HPDE6-E6E7 (cell line): ENCODE measurements at regions not wholly inside any gene's neighbourhood (a gene's known extent, or its start where the extent isn't known, plus 50 kb on each side); places are given as distances from the start of the nearest gene placed in this dataset.
"Not testable (repeated sequence)": the region's sequence is repeated elsewhere in the genome, so short reads cannot be mapped to it uniquely, and the experiment has no call there.

ENCODE experiments used
- DNase-seq: peaks from one replicate; pipeline ENCODE4 v3.0.0; 2011; ENCODE audit warnings: missing footprints; ENCODE audit errors: extremely low spot score

- DNase-seq, result no peak
Measured at GRCh38 chr12:19666070-19666469, 226.8 kb downstream of the AEBP2 start.

GRCh38 chr12:19669793-19670192 is 230.5 kb downstream of the AEBP2 start:
- DNase-seq, result no peak

- DNase-seq, result no peak
Measured at GRCh38 chr12:19671695-19672094, 232.4 kb downstream of the AEBP2 start.

- DNase-seq, result no peak
Measured at GRCh38 chr12:19674437-19674836, 235.1 kb downstream of the AEBP2 start.

- no peak for DNase-seq
Measured at GRCh38 chr12:19675361-19675760, 236.1 kb downstream of the AEBP2 start.

- DNase-seq, result not testable (repeated sequence)
Measured at GRCh38 chr12:19678501-19678900, 239.2 kb downstream of the AEBP2 start.

- DNase-seq, result no peak
Measured at GRCh38 chr12:19681007-19681406, 241.7 kb downstream of the AEBP2 start.

- DNase-seq, result no peak
Measured at GRCh38 chr12:19683178-19683927, 244.1 kb downstream of the AEBP2 start.

- no peak for DNase-seq
Measured at GRCh38 chr12:19687371-19687770, 248.1 kb downstream of the AEBP2 start.

- no peak for DNase-seq
Measured at GRCh38 chr12:19688532-19688931, 249.2 kb downstream of the AEBP2 start.

GRCh38 chr12:19689226-19689625 is 249.9 kb downstream of the AEBP2 start:
- no peak for DNase-seq

GRCh38 chr12:19689801-19690472 is 250.6 kb downstream of the AEBP2 start:
- DNase-seq, result no peak

- no peak for DNase-seq
Measured at GRCh38 chr12:19692091-19692490, 252.8 kb downstream of the AEBP2 start.

- no peak for DNase-seq
Measured at GRCh38 chr12:19692566-19692965, 253.3 kb downstream of the AEBP2 start.

GRCh38 chr12:19694627-19695026 is 255.3 kb downstream of the AEBP2 start:
- no peak for DNase-seq

- DNase-seq, result no peak
Measured at GRCh38 chr12:19695244-19696098, 256.2 kb downstream of the AEBP2 start.

- no peak for DNase-seq
Measured at GRCh38 chr12:19700969-19701368, 261.7 kb downstream of the AEBP2 start.

GRCh38 chr12:19704966-19705365 is 265.7 kb downstream of the AEBP2 start:
- DNase-seq, result no peak

GRCh38 chr12:19706936-19707335 is 267.6 kb downstream of the AEBP2 start:
- no peak for DNase-seq

GRCh38 chr12:19707948-19708409 is 268.7 kb downstream of the AEBP2 start:
- no peak for DNase-seq

GRCh38 chr12:19709889-19710288 is 270.6 kb downstream of the AEBP2 start:
- DNase-seq, result no peak
